Sigmoid colon (tissue), 4 donors: ENCODE measurements at regions not wholly inside any gene's neighbourhood (a gene's known extent, or its start where the extent isn't known, plus 50 kb on each side); places are given as distances from the start of the nearest gene placed in this dataset.

ENCODE experiments used
- CTCF ChIP-seq, 4 experiments: fragments of 450-650 bp in 3 of 4; fragments of 200-600 bp in 1 of 4; IDR thresholded peaks; one replicate each; pipeline ENCODE4 v1.5.1; 2016 to 2019; ENCODE audit warnings: antibody characterized with exemption in 4 of 4, mild to moderate bottlenecking in 3 of 4, moderate library complexity in 2 of 4
- EP300 ChIP-seq, 4 donors: sonication (generic); formaldehyde crosslinking; IDR thresholded peaks; one replicate each; pipeline ENCODE4 v1.6.1; 2017; ENCODE audit warnings: antibody characterized with exemption in 4 of 4

GRCh38 chr7:121696954-121697353 is 176.0 kb upstream of the PTPRZ1 start:
- TF ChIP-seq CTCF (IDR thresholded peaks at IDR 0.05) (no peak), EP300 (IDR thresholded peaks at IDR 0.05) (no peak)
